ENCODE measurements at regions not wholly inside any gene's neighbourhood (a gene's known extent, or its start where the extent isn't known, plus 50 kb on each side); places are given as distances from the start of the nearest gene placed in this dataset.
"Not testable (repeated sequence)": the region's sequence is repeated elsewhere in the genome, so short reads cannot be mapped to it uniquely, and the experiment has no call there.

- no peak for DNase-seq (ENCODE audit: low spot score)
Observed at GRCh38 chr6:48613231-48613949, 502.4 kb upstream of the PTCHD4 start.

- DNase-seq (ENCODE audit: low spot score): no peak
Observed at GRCh38 chr6:48611332-48611731, 500.3 kb upstream of the PTCHD4 start.

- no peak for DNase-seq (ENCODE audit: low spot score)
Observed at GRCh38 chr6:48610846-48611245, 499.8 kb upstream of the PTCHD4 start.

- no peak for DNase-seq (ENCODE audit: low spot score)
Observed at GRCh38 chr6:48606618-48607017, 495.6 kb upstream of the PTCHD4 start.

GRCh38 chr6:48597951-48598350 is 487.0 kb upstream of the PTCHD4 start:
- no peak for DNase-seq (ENCODE audit: low spot score)

- DNase-seq (ENCODE audit: low spot score): no peak
Observed at GRCh38 chr6:48596830-48597229, 485.8 kb upstream of the PTCHD4 start.

- DNase-seq (ENCODE audit: low spot score): not testable (repeated sequence)
Observed at GRCh38 chr6:48591158-48591557, 480.2 kb upstream of the PTCHD4 start.

- DNase-seq (ENCODE audit: low spot score): no peak
Observed at GRCh38 chr6:48584846-48585245, 473.8 kb upstream of the PTCHD4 start.

GRCh38 chr6:48570656-48571055 is 459.7 kb upstream of the PTCHD4 start:
- DNase-seq (ENCODE audit: low spot score): no peak

GRCh38 chr6:48568856-48569255 is 457.9 kb upstream of the PTCHD4 start:
- DNase-seq (ENCODE audit: low spot score): peak; percentile 8

- DNase-seq (ENCODE audit: low spot score): no peak
Observed at GRCh38 chr6:48567016-48567415, 456.0 kb upstream of the PTCHD4 start.

GRCh38 chr6:48564036-48564820 is 453.2 kb upstream of the PTCHD4 start:
- no peak for DNase-seq (ENCODE audit: low spot score)

GRCh38 chr6:48563433-48563832 is 452.4 kb upstream of the PTCHD4 start:
- DNase-seq (ENCODE audit: low spot score): no peak

- DNase-seq (ENCODE audit: low spot score): peak; percentile 5
Observed at GRCh38 chr6:48560408-48560807, 449.4 kb upstream of the PTCHD4 start.

- no peak for DNase-seq (ENCODE audit: low spot score)
Observed at GRCh38 chr6:48553467-48554189, 442.6 kb upstream of the PTCHD4 start.

GRCh38 chr6:48552905-48553304 is 441.9 kb upstream of the PTCHD4 start:
- DNase-seq (ENCODE audit: low spot score): no peak

GRCh38 chr6:48550603-48551002 is 439.6 kb upstream of the PTCHD4 start:
- no peak for DNase-seq (ENCODE audit: low spot score)

GRCh38 chr6:48542191-48542590 is 431.2 kb upstream of the PTCHD4 start:
- no peak for DNase-seq (ENCODE audit: low spot score)

GRCh38 chr6:48541649-48542048 is 430.7 kb upstream of the PTCHD4 start:
- DNase-seq (ENCODE audit: low spot score): no peak

GRCh38 chr6:48535582-48536009 is 424.6 kb upstream of the PTCHD4 start:
- DNase-seq (ENCODE audit: low spot score): peak; percentile 2

- DNase-seq (ENCODE audit: low spot score): not testable (repeated sequence)
Observed at GRCh38 chr6:48530978-48531377, 420.0 kb upstream of the PTCHD4 start.

- no peak for DNase-seq (ENCODE audit: low spot score)
Observed at GRCh38 chr6:48525849-48526248, 414.9 kb upstream of the PTCHD4 start.

- no peak for DNase-seq (ENCODE audit: low spot score)
Observed at GRCh38 chr6:48520951-48521350, 410.0 kb upstream of the PTCHD4 start.
